Small intestine (tissue), 7 donors: ENCODE measurements at regions not wholly inside any gene's neighbourhood (a gene's known extent, or its start where the extent isn't known, plus 50 kb on each side); places are given as distances from the start of the nearest gene placed in this dataset.
"Not testable (repeated sequence)": the region's sequence is repeated elsewhere in the genome, so short reads cannot be mapped to it uniquely, and the experiment has no call there.

Experiments
- DNase-seq, 2 donors: peaks; one replicate each; pipeline versions ENCODE4 v3.0.0 to v3.0.0-alpha.2; 2013
- FAIRE-seq: peaks from 2 replicates; lab custom pipeline; 2012; peaks lifted over from hg19 to GRCh38; lab: Jason Lieb, UNC
- H3K27ac ChIP-seq, 3 donors: one replicate each; pipeline ENCODE4 v1.5.1; 2013; ENCODE audit warnings: low read length in 2 of 3, mild to moderate bottlenecking in 2 of 3, control low read depth in 1 of 3, inconsistent platforms in 1 of 3, low read depth in 1 of 3, moderate library complexity in 1 of 3
- H3K27me3 ChIP-seq, 3 donors: one replicate each; pipeline ENCODE4 v1.6.1; 2013; ENCODE audit warnings: low read length in 3 of 3, inconsistent platforms in 1 of 3; ENCODE audit not compliant: control insufficient read depth in 3 of 3, insufficient read depth in 3 of 3
- H3K36me3 ChIP-seq, 3 donors: one replicate each; pipeline ENCODE4 v1.6.1; 2013; ENCODE audit warnings: low read length in 3 of 3, inconsistent platforms in 1 of 3, low read depth in 1 of 3, mild to moderate bottlenecking in 1 of 3, moderate library complexity in 1 of 3; ENCODE audit not compliant: control insufficient read depth in 3 of 3, insufficient read depth in 2 of 3
- H3K4me1 ChIP-seq, 3 donors: one replicate each; pipeline ENCODE4 v1.6.1; 2013; ENCODE audit warnings: low read length in 2 of 3, inconsistent platforms in 1 of 3, low read depth in 1 of 3, mild to moderate bottlenecking in 1 of 3, moderate library complexity in 1 of 3; ENCODE audit not compliant: control insufficient read depth in 3 of 3, insufficient read depth in 2 of 3
- H3K4me3 ChIP-seq, 3 donors: one replicate each; pipeline ENCODE4 v1.5.1; 2013; ENCODE audit warnings: low read length in 3 of 3, control low read depth in 1 of 3, inconsistent platforms in 1 of 3, low read depth in 1 of 3, mild to moderate bottlenecking in 1 of 3, moderate library complexity in 1 of 3
- H3K9me3 ChIP-seq, 2 donors: one replicate each; pipeline ENCODE4 v1.6.1; 2013; ENCODE audit warnings: low read depth in 1 of 2, low read length in 1 of 2; ENCODE audit not compliant: control insufficient read depth in 2 of 2, insufficient read depth in 1 of 2
- WGBS, 3 donors: extraction: QIAGEN DNeasy Blood & Tissue Kit; methylation state at CpG; one replicate each; pipeline ENCODE4 v1.1.7; 2013; 5-methylcytosine and 5-hydroxymethylcytosine counted together
- donor health status: healthy with polysubstance abuse.
- donor health status: control.
- donor health status: control.
- donor health status: Bipolar disorder and iron deficiency.
- donor health status: healthy.

DNA sequence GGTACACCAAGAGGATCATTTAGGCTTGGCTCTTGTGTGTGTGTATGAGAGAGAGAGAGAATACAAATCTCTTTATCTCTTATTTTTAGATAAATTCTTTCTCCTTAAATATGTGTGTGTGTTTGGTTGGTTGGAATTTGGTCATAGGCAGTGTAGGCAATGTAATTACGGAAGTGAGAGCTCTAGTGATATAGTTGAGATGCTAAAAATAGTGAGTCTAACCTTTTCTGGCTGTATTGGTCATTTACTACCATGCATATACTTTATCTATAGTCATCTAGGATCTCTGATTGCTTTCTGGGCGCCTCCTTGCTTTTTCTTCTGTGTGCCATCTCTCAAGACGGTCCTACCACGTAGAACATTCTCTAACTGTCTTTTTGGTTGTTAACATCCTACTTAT is 250.2 kb downstream of the NUF2 start:
- Histone ChIP-seq H3K4me3 (no peak overlapping the region), H3K27ac (no peak overlapping the region), H3K9me3 (no peaks in the 10 kb centered on the region), H3K27me3 (no peaks in the 10 kb centered on the region), H3K4me1 (no peaks in the 10 kb centered on the region), H3K36me3 (no peaks in the 10 kb centered on the region)
- DNase-seq: no peak
- 83 to 94% (median 87%) methylated on average over 4 of the region's 4 CpGs for WGBS, 3 donors
- FAIRE-seq: no peak

DNA sequence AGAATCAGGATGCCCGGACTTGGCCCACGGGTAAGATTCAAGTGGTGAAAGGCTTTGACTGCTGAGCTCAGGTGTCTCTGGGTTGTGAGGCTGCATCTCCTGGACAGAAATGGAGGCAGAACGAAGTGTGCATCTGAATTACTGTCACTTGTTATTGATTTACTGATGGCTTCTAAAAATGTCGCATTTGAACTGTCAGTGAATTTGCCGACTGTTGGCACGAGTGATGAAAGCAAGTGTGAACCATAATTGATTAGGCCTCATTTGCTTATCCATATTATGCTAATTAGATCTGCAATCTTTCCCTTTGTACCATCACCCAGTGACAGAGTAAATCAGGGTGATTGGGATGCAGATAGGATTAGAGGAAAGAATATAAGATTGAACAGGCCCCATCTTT is 252.4 kb downstream of the NUF2 start:
- FAIRE-seq (no peak), DNase-seq (no peak)
- Histone ChIP-seq H3K36me3 (no peaks in the 10 kb centered on the region), H3K9me3 (no peaks in the 10 kb centered on the region), H3K27me3 (no peaks in the 10 kb centered on the region), H3K27ac (no peak overlapping the region), H3K4me1 (no peaks in the 10 kb centered on the region), H3K4me3 (no peak overlapping the region)
- 81 to 91% (median 89%) methylated on average over 6 of the region's 6 CpGs for WGBS, 3 donors

DNA sequence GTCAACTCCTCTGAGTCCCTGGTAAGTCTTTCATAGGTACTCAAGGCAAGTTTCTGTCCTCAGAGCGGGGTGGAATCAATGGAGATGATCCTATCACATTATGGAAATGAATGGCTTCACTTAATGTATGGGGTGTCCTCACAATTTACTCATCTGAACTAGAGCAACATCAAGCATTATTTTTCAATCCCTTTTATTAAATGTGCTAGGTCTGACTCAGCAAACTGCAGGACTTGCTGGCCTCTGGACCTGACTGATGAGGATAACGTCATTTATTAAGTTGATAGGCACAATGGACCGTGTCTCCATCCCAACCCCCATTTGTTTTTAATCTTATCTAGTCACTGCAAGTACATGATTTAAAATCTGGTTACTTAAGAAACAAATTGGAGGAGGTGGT is 259.2 kb downstream of the NUF2 start:
- Histone ChIP-seq H3K36me3 (no peaks in the 10 kb centered on the region), H3K27ac (no peak overlapping the region), H3K9me3 (no peaks in the 10 kb centered on the region), H3K27me3 (no peaks in the 10 kb centered on the region), H3K4me3 (no peak overlapping the region), H3K4me1 (no peaks in the 10 kb centered on the region)
- WGBS, 3 donors: 37 to 67% (median 41%) methylated on average over 3 of the region's 3 CpGs
- DNase-seq: no peak
- FAIRE-seq: no peak

DNA sequence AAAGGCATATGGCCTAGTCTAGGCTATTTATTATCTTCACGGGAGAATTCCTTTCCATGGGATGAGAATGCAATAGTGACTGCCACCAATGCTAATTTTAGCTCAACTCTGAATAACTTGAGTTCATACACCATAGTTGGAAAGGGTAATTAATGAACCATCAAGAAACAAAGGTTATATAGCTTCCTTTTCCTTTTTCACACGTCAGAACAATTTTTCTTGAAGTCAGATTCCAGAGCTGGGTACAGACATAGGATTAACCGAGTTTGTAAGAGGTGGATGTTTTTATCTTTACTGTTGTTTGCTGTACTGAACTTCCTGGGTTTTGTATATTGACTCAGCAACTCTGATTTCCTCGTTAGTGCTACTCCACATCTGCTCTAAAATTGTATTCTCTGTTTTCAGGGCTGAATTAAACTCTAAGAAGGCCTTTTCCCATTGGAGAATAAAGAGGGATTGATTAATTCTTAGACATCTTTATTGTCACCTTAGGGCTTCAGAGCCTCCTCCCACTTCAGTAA is 262.0 kb downstream of the NUF2 start:
- Histone ChIP-seq H3K27ac (no peak overlapping the region), H3K4me1 (no peaks in the 10 kb centered on the region), H3K27me3 (no peaks in the 10 kb centered on the region), H3K36me3 (no peaks in the 10 kb centered on the region), H3K4me3 (no peak overlapping the region), H3K9me3 (no peaks in the 10 kb centered on the region)
- WGBS, 3 donors: 40 to 42% (median 40%) methylated on average over 4 of the region's 4 CpGs
- no peak for FAIRE-seq
- DNase-seq: no peak

DNA sequence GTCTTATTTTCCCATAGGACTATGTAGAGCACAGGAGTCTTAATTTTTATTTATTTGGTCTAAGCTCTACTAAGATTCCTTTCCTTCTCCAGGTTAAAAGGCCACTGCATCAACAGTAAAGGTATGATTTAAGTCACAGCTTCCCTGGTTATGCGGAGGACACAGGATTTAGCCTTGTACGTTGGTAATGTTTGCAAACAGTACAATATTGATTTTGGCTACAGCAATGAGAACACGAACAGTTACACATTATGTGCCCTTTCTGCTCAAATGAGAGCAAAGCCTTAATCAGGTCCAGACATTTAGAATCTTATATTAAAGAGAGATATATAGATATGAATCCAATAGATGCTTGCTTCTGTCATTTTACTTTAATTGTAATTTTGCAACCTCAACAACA is 264.0 kb downstream of the NUF2 start:
- Histone ChIP-seq H3K36me3 (no peaks in the 10 kb centered on the region), H3K4me1 (no peaks in the 10 kb centered on the region), H3K9me3 (no peaks in the 10 kb centered on the region), H3K4me3 (no peak overlapping the region), H3K27me3 (no peaks in the 10 kb centered on the region), H3K27ac (no peak overlapping the region)
- whole genome bisulfite sequencing, 3 donors: 74 to 80% (median 78%) methylated on average over 3 of the region's 3 CpGs
- DNase-seq (no peak), FAIRE-seq (no peak)

DNA sequence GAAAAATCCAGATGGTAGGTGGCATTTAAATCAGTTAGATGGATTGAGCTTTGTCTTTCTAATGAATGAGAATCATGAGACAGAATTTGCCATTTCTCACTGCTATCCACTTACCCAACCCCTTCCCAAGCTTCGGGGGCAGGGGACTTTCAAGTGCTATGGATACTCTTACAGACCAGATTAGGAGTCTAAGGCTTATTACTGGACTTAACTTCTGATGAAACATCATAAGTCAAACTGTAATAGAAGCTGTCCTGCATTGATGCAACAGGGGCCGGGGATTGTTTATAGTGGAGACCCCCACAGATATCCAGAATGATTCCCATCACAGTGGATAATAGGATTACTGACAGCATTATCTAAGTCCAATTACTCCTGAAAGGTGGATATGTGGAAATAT is 267.0 kb downstream of the NUF2 start:
- Histone ChIP-seq H3K9me3 (no peaks in the 10 kb centered on the region), H3K27me3 (no peaks in the 10 kb centered on the region), H3K36me3 (no peaks in the 10 kb centered on the region), H3K4me1 (no peaks in the 10 kb centered on the region), H3K27ac (no peak overlapping the region), H3K4me3 (no peak overlapping the region)
- DNase-seq (no peak), FAIRE-seq (no peak)
- 78 to 91% (median 80%) methylated on average over 2 of the region's 2 CpGs for WGBS, 3 donors

DNA sequence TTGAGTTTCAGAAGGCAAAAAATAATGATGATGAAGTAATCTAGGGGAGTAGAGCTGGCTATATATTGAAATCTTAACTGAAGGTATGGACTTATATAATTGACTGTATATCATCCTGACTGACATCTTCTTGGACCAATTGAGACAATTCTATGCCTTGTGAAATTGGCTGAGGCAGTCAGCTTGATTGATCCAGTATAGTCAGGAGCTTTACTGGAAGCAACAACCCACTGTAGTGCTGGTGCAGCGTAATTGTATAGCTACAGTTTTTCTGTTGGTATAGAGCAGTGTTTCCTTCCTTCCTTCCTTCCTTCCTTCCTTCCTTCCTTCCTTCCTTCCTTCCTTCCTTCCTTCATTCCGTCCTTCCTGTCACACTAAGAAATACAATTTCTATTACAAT is 268.0 kb downstream of the NUF2 start:
- H3K4me3 ChIP-seq: no peak overlapping the region
- DNase-seq (no peak), FAIRE-seq (no peak)
- H3K36me3 ChIP-seq: no peaks in the 10 kb centered on the region
- H3K27ac ChIP-seq: no peak overlapping the region
- H3K9me3 ChIP-seq: peaks cover 0 to 2% of the 10 kb centered on the region in 2 donors
- H3K27me3 ChIP-seq: no peaks in the 10 kb centered on the region
- 72 to 82% (median 74%) methylated on average over 2 of the region's 2 CpGs for WGBS, 3 donors
- no peaks in the 10 kb centered on the region for H3K4me1 ChIP-seq

DNA sequence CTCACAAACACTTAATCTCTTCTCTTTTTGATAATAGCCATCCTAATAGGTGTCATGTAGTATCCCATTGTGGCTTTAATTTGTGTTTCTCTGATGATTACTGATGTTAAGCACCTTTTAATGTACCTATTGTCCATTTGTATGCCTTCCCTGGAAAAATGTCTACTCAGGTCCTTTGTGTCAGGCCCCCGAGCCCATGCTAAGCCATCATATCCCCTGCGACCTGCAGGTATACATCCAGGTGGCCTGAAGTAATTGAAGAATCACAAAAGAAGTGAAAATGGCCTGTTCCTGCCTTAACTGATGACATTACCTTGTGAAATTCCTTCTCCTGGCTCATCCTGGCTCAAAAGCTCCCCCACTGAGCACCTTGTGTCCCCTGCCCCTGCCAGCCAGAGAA is 269.4 kb downstream of the NUF2 start:
- H3K4me1 ChIP-seq, H3K4me3 ChIP-seq, H3K27ac ChIP-seq, H3K36me3 ChIP-seq, DNase-seq, H3K27me3 ChIP-seq, H3K9me3 ChIP-seq, FAIRE-seq: not testable (repeated sequence)
- WGBS, 3 donors: 75 to 76% (median 76%) methylated on average over 2 of the region's 2 CpGs

DNA sequence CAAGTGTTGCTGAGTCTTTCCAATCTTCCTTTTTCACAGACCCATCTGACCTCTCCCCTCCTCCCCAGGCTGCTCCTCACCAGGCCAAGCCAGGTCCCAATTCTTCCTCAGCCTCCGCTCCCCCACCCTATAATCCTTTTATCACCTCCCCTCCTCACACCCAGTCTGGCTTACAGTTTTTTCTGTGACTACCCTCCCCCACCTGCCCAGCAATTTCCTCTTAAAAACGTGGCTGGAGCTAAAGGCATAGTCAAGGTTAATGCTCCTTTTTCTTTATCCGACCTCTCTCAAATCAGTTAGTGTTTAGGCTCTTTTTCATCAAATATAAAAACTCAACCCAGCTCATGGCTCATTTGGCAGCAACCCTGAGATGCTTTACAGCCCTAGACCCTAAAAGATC is 270.9 kb downstream of the NUF2 start:
- not testable (repeated sequence) for FAIRE-seq, H3K9me3 ChIP-seq, H3K4me1 ChIP-seq, H3K27ac ChIP-seq, H3K27me3 ChIP-seq, DNase-seq, H3K4me3 ChIP-seq, H3K36me3 ChIP-seq
- WGBS, 3 donors: 58 to 65% (median 60%) methylated on average over 3 of the region's 3 CpGs
